ENCODE measurements at regions not wholly inside any gene's neighbourhood (a gene's known extent, or its start where the extent isn't known, plus 50 kb on each side); places are given as distances from the start of the nearest gene placed in this dataset.

DNA sequence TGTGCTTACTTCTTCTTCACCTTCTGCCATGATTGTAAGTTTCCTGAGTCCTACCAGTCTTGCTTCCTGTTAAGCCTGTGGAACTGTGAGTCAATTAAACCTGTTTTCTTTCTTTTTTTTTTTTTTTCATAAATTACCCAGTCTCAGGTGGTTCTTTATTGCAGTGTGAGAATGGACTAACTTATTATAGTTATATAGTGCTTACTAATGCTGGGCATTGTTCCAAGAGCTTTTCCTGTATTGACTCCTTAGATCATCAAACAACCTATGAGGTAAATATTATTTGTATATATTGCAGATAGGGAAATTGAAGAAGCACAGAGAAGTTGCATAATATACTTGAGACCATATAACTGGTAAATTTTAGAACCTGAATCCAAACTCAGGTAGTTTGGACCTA is 98.1 kb downstream of the MBL2 start:
- no peak for TF ChIP-seq SUZ12 (IDR thresholded peaks at IDR 0.05; ENCODE audit: extremely low read depth, insufficient read depth, insufficient read length)
- TF ChIP-seq ZNF274 (IDR thresholded peaks at IDR 0.05; ENCODE audit: low read depth, low read length): no peak
- TF ChIP-seq YY1 (IDR thresholded peaks at IDR 0.05; ENCODE audit: insufficient read depth, insufficient read length): no peak
